HG03196 (cell line): ENCODE measurements at regions not wholly inside any gene's neighbourhood (a gene's known extent, or its start where the extent isn't known, plus 50 kb on each side); places are given as distances from the start of the nearest gene placed in this dataset.

Source experiments
- ATAC-seq: cut with Tn5 transposase; IDR thresholded peaks from one replicate; pipeline ENCODE4 v1.9.1; 2021; ENCODE audit not compliant: unreplicated experiment

DNA sequence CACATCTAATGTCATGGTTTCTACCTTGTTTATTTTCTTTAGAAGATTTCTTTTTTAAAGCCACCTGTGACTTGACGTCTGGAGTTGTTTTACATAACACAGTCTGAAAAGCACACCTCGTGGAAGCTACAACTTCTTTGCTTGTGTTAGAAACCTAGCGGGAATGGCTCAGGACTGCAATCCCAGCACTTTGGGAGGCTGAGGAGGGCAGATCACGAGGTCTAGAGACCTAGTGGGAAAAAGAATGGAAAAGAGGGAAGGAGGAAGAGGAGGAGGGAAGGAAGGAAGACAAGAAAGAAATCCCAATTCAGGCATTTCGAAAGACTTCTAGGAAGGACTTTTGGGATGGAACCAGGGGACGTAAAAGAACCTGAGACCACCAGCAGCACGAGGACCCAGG is 146.3 kb upstream of the CELF2 start:
- ATAC-seq, result no peak

DNA sequence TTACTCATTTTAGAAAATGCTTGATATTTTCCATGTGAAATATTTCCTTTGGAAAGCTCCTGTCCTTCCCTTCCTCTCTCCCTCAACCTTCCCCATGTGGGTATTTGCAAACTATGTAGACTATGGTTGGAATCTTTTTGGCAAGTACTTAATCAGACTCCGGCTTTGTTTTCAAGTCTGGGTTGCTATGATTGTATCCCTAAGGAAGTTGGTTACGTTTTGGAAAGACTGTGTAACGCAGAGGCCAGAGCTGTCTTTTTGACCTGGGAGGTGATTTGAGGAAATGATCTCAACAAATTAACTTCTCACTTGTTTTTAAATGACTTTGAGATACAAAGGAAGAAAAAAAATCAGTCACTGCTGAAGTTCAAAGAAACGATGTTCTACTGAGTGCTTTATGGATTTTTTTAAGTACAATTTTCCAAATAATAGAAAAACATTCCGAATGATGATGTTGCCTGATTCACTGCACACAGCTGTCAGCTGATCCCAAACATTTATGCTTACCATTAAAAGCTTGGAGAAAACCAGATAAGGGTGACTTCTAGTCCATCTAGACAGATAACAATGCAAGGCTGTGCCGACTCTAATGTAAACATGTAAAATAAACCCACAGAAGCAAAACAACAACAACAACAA is 145.5 kb upstream of the CELF2 start:
- ATAC-seq, result no peak

DNA sequence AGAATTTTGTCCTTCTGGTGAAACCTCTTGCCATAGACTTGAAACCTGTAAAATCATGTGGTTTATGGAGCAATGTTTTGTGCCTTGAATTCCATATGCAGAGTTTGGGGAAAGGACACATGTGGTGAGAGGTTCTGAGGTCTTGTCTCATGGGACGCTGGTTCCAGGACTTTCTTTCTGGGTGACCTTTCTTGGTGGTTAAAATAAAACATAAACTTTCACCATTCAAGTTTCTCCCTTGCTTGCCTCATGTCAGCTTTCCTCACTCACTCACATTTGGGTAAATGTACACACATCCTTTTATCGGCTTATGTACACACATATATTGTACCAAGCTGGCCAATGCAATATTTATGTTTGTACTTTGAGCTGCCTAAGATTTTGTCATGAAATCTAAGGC is 144.9 kb upstream of the CELF2 start:
- no peak for ATAC-seq

DNA sequence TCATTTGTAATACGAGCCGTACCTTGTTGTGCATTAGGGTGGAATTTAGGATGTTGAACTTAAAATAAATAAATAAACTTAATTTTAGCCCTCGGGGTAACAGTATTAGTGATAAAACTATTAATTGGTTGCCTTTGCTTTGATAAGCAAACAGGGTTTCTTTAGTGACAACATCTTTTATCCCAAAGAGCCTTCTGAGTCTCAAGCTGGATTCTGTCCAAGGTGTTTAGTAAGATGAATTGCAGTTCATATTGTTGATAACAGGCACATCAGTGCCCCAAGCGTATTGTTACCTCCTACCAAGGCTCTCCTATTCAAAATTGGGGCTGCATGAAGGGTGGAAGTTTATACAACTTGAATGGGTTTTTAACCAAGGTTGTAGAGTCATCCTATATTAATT is 144.4 kb upstream of the CELF2 start:
- ATAC-seq, result no peak

DNA sequence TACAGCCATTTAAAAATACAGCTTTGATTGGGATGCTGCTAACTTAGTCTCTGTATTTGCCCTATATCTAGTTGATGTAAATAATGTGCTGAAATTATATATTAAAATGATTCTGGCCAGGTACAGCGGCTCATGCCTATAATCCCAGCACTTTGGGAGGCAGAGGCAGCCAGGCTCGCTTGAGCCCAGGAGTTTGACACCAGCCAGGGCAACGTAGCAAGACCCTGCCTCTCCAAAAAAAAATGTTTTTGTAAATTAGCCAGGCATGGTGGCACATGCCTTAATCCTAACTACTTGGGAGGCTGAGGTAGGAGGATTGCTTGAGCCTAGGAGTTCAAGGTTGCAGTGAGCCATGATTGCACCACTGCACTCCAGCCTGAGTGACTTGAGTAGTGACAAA is 143.8 kb upstream of the CELF2 start:
- ATAC-seq, result no peak

DNA sequence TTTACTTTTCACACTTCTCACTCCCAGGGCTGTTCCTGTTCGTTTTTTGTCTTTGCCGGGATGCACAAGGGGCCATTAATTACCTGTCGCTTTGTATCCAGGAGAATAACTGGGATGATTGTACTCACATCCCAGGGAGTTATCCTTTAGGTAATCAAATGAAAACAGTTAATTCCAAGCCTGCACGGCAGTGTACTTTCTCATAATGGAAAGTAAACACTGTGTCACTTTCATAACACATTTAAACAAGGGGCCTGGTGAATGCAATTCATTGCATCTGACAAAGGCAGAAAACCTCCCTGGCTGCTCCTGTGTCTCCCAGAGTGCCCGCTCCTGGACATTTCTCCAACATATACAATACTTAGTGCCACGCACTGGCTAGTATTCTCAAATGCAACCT is 138.7 kb upstream of the CELF2 start:
- no peak for ATAC-seq

DNA sequence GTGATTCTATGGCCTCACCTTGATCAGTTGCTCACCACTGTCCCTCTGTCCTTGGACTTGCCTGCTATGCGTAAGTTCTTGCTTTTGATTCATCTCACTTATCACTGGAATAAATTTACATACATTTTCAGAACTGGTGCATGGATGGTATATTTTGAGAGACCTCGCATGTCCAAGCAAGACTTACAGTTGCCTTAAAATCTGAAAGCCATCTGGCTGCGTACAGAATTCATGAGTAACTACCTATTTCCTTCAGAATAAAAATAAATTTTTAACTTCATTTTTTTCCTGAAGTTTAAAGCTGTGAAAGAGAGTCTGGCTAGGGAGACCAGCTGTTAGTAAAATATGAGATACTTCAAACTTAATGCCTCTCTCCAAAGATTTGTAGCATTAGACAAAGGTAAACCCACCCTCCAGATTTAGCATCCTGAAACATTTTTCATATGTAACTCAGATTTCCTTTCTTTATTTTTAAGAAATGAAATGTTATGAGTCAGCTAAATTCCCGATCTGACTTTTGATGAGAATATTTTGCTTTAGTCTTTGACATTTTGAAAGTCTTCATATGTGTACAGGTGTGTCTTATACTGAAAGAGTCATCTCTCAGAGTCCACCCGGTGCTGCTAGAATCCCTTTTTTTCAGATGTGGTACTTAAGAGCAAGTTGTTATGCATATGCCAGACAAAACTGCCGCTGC is 136.4 kb upstream of the CELF2 start:
- no peak for ATAC-seq

DNA sequence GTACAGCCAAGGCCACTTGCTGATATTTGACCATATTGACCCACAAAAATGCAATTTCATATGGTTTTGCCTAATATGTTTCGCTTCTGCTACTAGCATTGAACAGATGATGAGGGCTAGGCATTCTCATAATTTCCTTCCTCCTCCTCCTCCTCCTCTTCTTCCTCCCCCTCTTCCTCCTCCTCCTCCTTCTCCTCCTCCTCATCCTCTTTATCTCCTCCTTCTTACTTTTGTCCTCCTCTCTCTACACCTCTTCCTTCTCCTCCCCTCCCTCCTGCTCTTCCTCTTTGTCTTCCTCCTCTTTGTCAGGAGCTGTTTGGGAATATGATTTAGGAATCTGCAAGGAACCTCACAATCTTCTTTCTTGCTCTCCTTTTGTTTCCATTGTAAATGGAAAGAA is 133.9 kb upstream of the CELF2 start:
- no peak for ATAC-seq

DNA sequence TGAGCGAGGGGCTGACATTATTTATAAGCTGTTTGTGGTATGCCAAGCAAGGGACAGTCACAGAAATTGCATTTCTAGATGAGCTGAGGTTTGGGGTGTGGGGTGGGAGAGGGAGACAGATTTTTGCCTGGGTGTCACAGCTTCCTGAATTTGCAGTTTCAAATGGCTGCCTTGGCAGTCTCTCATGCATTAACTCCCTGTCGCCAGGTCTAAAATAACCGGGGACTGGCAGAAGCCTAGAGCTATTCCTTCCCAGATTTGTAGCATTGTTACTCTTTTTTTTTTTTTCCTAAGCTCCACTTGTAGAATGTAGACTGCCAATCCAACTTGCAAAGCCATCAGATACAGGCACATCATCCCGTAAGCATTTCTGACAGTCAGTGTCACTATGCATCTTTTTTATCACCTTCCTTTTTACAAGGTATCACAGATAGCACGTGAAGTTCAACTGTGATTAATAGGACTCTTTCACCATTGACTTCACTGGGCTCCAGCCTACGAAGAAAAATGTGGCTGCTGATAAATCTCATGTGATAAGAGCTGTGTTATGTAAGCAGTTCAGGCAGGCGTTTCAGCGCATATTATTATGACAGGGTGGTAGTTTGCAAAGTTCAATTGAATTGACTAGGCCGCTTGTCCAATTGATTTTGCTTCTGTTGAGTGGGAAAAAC is 130.7 kb upstream of the CELF2 start:
- ATAC-seq, result no peak

DNA sequence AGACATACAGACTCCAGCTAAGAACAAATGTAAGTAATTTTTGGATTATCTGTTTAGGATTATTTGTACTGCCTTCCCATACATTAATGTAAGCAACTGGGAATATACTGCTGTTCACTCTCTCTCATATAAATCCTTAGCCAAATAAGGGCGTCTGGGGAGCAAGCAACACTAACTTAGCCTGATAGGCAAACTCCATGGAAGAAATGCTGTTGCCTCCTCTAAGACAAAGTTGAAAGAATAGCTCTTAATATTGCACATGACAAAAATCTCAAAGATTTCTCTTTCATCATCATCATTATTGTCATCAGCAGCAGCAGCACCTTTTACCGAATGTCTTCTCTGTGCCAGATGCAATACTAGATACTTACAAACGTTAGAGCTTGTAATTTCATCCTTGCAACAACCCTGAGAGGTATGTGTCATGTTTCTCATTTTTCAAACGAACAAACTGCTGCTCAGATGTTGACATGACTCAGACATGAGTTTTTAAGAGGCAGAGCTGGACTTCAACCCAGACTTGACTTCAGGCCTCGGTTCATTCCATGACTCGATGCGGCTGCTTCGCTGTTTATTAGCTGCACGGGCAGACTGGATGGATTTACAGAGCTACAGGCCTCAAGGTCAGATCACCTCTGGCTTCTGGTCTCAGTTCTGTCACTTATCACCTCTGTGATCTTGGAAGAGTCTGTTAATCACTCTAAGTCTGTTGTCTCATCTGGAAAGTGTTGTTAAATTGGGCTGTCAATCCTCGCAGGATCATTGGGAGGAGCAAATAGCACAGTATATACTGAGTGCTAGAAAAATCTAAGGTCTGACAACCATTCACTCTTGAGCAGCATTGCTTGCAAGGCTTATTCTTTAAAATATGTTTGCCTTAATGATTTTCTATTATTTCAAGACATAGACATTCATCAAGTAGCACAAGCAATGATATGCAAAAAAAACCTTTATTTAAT is 126.3 kb upstream of the CELF2 start:
- ATAC-seq, result no peak

DNA sequence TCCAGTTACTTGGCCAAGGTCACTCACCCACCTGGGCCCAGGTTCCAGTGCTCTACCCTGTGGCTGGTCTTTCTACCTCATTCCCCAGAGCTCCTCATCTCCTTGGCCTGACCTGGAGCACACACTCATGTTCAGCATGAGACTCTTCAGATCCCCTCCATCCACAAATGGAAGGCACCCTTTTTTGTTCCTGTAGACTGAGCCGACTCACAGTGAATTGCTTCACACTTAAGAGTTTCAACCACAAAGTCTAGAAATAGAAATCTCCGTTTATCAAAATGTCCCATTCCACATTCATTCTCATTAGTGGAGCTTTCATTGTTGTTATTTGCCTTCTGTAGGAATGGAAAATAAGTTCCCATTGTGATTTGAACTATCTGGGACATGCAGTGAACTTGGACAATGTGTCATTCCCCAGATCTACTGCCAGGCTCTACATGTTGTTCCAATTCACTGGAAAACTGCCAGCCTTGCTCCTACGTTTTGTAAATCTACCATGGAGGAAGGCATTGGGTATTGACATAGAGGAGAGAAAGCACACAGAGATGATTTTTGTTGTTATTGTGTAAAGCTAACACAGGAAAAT is 125.3 kb upstream of the CELF2 start:
- no peak for ATAC-seq

DNA sequence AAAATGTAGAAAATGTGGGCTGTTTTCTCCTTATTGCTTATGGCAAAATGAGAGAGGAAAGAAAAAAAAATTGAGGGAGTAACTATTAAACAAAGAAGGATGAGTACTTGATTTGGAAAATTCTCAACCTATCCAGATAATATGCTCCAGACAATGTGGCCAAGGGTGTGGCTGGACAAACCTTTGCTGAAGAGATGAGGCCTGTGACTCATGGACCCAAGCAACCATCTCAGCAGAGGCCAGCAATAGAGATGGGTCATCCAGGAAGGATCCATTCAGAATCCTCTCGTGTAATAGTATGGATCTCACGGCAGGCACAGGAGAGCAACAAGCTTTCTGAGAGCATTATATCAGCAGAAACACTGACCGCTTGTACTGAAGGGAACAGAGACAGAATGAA is 120.3 kb upstream of the CELF2 start:
- ATAC-seq, result no peak

DNA sequence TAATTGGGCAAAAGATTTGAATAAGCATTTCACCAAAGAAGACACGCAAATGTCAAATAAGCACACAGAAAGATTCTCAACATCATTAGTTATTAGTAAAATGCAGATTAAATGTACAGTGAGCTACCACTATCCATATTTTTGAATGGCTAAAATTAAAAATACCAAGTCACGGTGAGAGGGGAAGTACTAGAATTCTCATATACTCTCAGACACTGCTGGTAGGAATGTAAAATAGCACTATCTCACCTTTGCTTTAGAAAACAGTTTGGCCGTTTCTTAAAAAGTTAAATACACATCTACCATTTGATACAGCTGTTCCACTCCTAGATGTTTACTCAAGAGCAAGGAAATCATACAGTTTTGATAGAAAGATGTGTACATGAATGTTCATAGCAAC is 115.8 kb upstream of the CELF2 start:
- ATAC-seq, result no peak

DNA sequence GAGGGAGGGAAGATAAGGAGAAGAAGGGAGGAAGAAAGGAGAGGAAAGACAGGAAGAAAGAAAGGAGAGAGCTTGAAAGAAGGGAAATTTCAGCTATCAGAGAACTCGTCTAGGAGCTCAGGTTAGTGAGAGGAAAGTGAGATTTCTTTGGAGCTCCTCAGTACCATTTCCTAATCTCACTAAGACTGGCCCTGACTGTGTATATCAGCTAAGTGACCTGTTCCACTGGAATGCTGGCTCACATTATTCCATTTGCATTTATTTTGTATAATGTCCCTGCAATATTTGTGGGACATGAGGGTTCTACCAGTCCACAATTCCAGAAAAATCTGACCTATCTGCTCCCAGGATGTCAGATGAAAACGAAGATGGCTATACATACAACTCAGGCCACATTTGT is 114.7 kb upstream of the CELF2 start:
- no peak for ATAC-seq

DNA sequence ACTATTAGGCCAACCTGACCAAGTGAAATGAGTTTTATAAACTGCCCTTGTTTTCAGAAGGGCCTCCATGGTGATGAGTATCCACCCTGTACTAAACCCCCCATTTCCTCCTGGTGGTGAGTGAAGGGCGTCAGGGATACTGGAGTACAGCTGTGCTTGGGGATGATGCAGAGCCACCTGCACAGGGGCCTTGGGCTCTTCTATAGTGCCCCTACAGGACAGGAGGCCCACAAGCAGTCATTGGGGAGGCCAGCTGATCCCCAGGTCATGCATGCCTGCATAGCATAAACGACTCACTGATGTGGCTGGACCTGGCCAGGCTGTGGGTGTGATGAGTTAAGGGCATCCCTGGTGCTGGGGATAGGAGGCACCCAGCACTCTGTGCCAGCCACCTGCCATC is 114.1 kb upstream of the CELF2 start:
- ATAC-seq, result no peak

DNA sequence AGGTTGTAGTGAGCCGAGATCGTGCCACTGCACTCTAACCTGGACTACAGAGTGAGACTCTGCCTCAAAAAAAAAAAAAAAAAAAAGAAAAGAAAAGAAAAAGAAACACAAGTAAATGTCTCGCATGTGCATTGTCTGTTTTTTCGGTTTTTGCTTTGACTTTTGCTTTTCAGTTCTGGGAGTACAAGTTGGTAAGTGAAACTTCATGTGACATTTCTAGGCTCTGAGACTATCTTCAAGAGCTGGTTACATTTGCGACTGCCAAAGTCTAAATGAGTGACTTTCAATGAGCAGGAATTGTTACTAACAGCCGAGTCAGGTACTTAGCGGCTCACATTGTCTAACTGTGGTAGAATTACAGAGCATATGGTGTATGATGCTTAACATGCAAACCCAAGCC is 107.0 kb upstream of the CELF2 start:
- no peak for ATAC-seq

DNA sequence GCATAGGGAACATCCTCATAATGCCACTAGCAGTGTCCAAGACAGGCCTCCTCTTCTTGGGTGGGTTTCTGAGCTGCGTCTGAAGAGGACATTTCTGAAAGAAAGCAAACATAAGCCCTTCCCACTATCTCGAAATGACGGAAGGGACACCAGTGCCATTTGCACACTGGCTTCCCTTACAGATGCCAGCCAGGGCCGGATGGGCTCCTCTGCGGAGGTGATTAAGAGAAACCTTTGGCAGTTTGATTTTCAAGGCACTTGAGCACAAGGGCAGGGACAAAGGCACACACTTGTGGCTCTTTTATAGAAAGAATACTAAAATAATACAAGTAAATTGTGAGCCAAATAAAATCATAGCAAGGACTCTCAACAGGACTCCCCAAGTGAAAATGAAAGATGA is 106.6 kb upstream of the CELF2 start:
- ATAC-seq, result no peak

DNA sequence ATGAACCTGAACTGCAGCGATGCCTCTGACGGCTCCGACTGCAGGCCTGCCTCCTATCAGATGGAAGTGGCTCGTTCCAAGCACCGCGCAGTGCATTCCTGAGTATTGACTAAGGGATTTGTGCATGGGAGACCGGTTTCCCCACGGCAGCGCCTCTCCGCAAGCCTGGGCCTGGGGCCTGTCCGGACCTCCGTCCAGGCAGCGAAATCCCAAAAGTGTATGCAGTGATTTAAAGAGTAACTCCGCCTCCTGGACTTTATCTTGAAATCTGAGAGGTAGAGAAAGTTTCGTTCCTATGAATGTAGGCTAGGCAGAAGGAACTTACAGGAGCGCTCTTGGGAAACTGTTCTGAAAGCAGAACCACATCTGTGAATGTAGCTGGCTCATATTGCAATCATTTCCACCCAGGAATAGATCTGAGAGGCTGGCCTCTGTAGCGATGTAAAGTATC is 106.2 kb upstream of the CELF2 start:
- ATAC-seq, result no peak

DNA sequence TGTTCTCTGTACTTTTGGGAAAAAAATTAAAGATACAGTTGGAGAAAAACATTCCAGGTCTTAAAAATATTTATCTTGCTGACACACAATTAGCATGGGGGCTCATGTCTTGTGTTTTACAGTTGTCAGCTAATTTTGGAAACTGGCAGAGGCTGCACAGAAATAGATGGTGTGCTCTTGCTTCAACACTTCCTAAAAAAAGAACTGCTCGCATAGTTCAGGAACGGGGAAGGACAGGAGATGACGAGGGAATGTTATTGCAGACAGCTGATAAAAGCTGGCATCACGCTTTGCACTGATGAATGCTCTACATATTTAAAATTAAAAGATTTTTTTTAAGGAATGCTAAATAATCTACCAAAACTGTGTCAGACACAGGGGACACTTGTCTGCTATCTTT is 103.5 kb upstream of the CELF2 start:
- ATAC-seq, result no peak

DNA sequence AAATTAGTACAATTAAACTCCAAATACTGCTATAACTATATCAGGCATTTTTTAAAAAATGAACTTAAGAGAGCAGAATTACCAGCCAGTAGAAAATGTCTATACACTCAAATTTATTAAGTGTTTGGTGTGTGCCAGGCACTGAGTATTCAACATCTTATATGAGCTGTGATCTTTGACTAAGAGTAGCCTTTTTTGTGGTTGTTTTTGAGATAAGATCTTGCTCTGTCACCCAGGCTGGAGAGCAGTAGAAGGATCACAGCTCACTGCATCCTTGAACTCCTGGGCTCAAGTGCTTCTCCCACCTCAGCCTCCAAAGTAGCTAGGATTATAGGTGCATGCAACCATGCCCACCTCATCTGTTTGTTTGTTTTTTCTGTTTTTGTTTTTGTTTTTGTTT is 102.5 kb upstream of the CELF2 start:
- no peak for ATAC-seq

DNA sequence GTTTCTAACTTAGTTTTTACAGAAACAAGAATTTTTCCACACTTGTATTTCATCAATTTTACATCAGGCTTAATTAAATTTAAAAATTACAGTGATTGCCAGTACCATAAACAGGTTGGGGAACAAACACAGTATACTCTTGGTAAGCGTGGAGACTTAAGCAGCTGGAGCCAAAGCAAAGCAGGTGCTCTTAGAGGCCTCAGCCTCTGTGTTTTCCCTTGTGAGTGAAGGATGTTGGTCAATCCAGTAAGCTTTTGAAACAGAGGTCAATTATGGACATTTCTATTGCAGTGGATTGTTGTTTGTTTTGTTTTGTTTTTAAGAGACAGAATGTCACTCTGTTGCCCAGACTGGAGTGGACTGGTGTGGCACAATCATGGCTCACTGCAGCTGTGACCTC is 100.6 kb upstream of the CELF2 start:
- ATAC-seq, result no peak
